CD14-positive monocyte (primary cell): ENCODE measurements at regions not wholly inside any gene's neighbourhood (a gene's known extent, or its start where the extent isn't known, plus 50 kb on each side); places are given as distances from the start of the nearest gene placed in this dataset.

ENCODE experiments used
- DNase-seq, 3 donors: peaks; one replicate each; pipeline ENCODE4 v3.0.0-alpha.2; 2011 to 2022
- H2AFZ ChIP-seq: 2 replicates; pipeline ENCODE4 v1.6.0; 2012; ENCODE audit warnings: mild to moderate bottlenecking, low read depth, low read length, inconsistent platforms; ENCODE audit not compliant: insufficient read depth, poor library complexity, severe bottlenecking
- H3K27ac ChIP-seq, 2 donors: 1 replicate in 1 of 2; 2 replicates in 1 of 2; pipeline ENCODE4 v1.5.1; 2012 to 2013; ENCODE audit warnings: low read length in 2 of 2, control low read depth in 1 of 2, inconsistent platforms in 1 of 2, low read depth in 1 of 2, mild to moderate bottlenecking in 1 of 2
- H3K27me3 ChIP-seq, 2 donors: one replicate each; pipeline versions ENCODE4 v1.6.0 to v1.6.1; 2011 to 2013; ENCODE audit warnings: low read length in 2 of 2; ENCODE audit not compliant: control insufficient read depth in 2 of 2, insufficient read depth in 2 of 2
- H3K36me3 ChIP-seq, 2 donors: replicated peaks in 1 of 2; 1 replicate in 1 of 2; 2 replicates in 1 of 2; pipeline versions ENCODE4 v1.5.1 to v1.6.1; 2012 to 2013; ENCODE audit warnings: low read length in 2 of 2, control low read depth in 1 of 2, inconsistent platforms in 1 of 2, mild to moderate bottlenecking in 1 of 2; ENCODE audit not compliant: insufficient read depth in 2 of 2, control insufficient read depth in 1 of 2
- H3K4me1 ChIP-seq, 2 donors: 1 replicate in 1 of 2; 2 replicates in 1 of 2; pipeline versions ENCODE4 v1.5.1 to v1.6.1; 2012 to 2013; ENCODE audit warnings: low read length in 2 of 2, control low read depth in 1 of 2, inconsistent platforms in 1 of 2, mild to moderate bottlenecking in 1 of 2, moderate library complexity in 1 of 2; ENCODE audit not compliant: insufficient read depth in 2 of 2, control insufficient read depth in 1 of 2
- H3K4me2 ChIP-seq: replicated peaks from 2 replicates; pipeline ENCODE3; 2012; ENCODE audit warnings: low read length, moderate library complexity, mild to moderate bottlenecking; ENCODE audit not compliant: poor library complexity, severe bottlenecking; ENCODE audit errors: extremely low read depth
- H3K4me3 ChIP-seq, 3 experiments: fragments of 200-600 bp in 1 of 3; sonication (generic) in 1 of 3; replicated peaks in 1 of 3; 1 replicate in 2 of 3; 2 replicates in 1 of 3; pipeline ENCODE4 v1.5.1; 2011 to 2013; ENCODE audit warnings: low read length in 3 of 3, mild to moderate bottlenecking in 3 of 3, control low read depth in 2 of 3, low read depth in 2 of 3, inconsistent platforms in 1 of 3, moderate library complexity in 1 of 3
- H3K79me2 ChIP-seq: 2 replicates; pipeline ENCODE4 v1.6.0; 2012; ENCODE audit warnings: mild to moderate bottlenecking, control low read depth, inconsistent platforms, low read length, moderate library complexity; ENCODE audit not compliant: insufficient read depth
- H3K9ac ChIP-seq: 2 replicates; pipeline ENCODE4 v1.6.0; 2017; ENCODE audit warnings: low read length, mild to moderate bottlenecking; ENCODE audit not compliant: insufficient read depth, poor library complexity, severe bottlenecking
- H3K9me3 ChIP-seq, 2 donors: replicated peaks in 1 of 2; 1 replicate in 1 of 2; 2 replicates in 1 of 2; pipeline versions ENCODE4 v1.5.1 to v1.6.1; 2012 to 2013; ENCODE audit warnings: low read length in 2 of 2, control low read depth in 1 of 2; ENCODE audit not compliant: control insufficient read depth in 1 of 2, insufficient read depth in 1 of 2
- H4K20me1 ChIP-seq: 2 replicates; pipeline ENCODE4 v1.6.0; 2012; ENCODE audit warnings: mild to moderate bottlenecking, low read length, control low read depth, moderate library complexity; ENCODE audit not compliant: insufficient read depth
- H3K27ac Mint-ChIP-seq, 7 donors: one replicate each; pipeline ENCODE4 v1.8.0; 2020; ENCODE audit warnings: mild to moderate bottlenecking in 7 of 7, mixed read lengths in 7 of 7, moderate library complexity in 6 of 7, inconsistent platforms in 2 of 7
- H3K27me3 Mint-ChIP-seq, 3 donors: one replicate each; pipeline ENCODE4 v1.8.0; 2021 to 2022; ENCODE audit warnings: low read depth in 3 of 3, mild to moderate bottlenecking in 3 of 3, mixed read lengths in 3 of 3, moderate library complexity in 3 of 3, inconsistent platforms in 1 of 3
- H3K36me3 Mint-ChIP-seq, 2 donors: one replicate each; pipeline ENCODE4 v1.8.0; 2020; ENCODE audit warnings: mixed read lengths in 2 of 2, inconsistent platforms in 1 of 2, mild to moderate bottlenecking in 1 of 2
- H3K4me1 Mint-ChIP-seq: one replicate; pipeline ENCODE4 v1.8.0; 2020; ENCODE audit warnings: mild to moderate bottlenecking, mixed read lengths
- H3K4me3 Mint-ChIP-seq, 2 donors: one replicate each; pipeline ENCODE4 v1.8.0; 2020; ENCODE audit warnings: mild to moderate bottlenecking in 2 of 2, mixed read lengths in 2 of 2, moderate library complexity in 1 of 2
- H3K9me3 Mint-ChIP-seq, 7 donors: one replicate each; pipeline ENCODE4 v1.8.0; 2020 to 2022; ENCODE audit warnings: mixed read lengths in 7 of 7, mild to moderate bottlenecking in 6 of 7, moderate library complexity in 6 of 7, inconsistent platforms in 2 of 7
- CTCF ChIP-seq: fragments of 200-600 bp; IDR thresholded peaks from one replicate; pipeline ENCODE4 v1.8.0; 2022; ENCODE audit warnings: antibody characterized with exemption, mild to moderate bottlenecking
- WGBS: methylation state at CpG from one replicate; pipeline ENCODE4 v1.1.5; 2013; ENCODE audit warnings: missing lambda C conversion rate; ENCODE audit not compliant: insufficient coverage; 5-methylcytosine and 5-hydroxymethylcytosine counted together
- intact Hi-C, 2 donors: fragments of 100-400 bp; cut with micrococcal nuclease; formaldehyde crosslinking; loops; one replicate each; pipeline versions ENCODE4 v1.15.0 to v1.15.1; 2023

GRCh38 chr9:21611891-21612290, 129.8 kb upstream of the IFNE start:
- no peak for DNase-seq
- intact Hi-C loops, result no loop called here
- H3K36me3 ChIP-seq, result no peaks in the 10 kb centered on the region
- no peak for TF ChIP-seq CTCF
- no CpG with 5 or more reads among the region's 1 CpG for WGBS
- no peak overlapping the region for H2AFZ ChIP-seq
- Mint-ChIP-seq H3K27me3 (peaks cover 2 to 5% (median 2%) of the 10 kb centered on the region in 3 donors), H3K36me3 (no peaks in the 10 kb centered on the region), H3K9me3 (no peaks in the 10 kb centered on the region), H3K4me1 (no peaks in the 10 kb centered on the region), H3K4me3 (peak overlapping the region in 1 of 2 donors; percentile 3), H3K27ac (no peak overlapping the region)
- no peaks in the 10 kb centered on the region for H3K79me2 ChIP-seq
- no peak overlapping the region for H3K4me3 ChIP-seq
- no peaks in the 10 kb centered on the region for H4K20me1 ChIP-seq
- H3K27me3 ChIP-seq, result peaks cover 3 to 4% of the 10 kb centered on the region in 2 donors
- no peaks in the 10 kb centered on the region for H3K4me1 ChIP-seq
- H3K4me2 ChIP-seq, result no peak overlapping the region
- no peak overlapping the region for H3K27ac ChIP-seq
- H3K9ac ChIP-seq, result no peak overlapping the region
- H3K9me3 ChIP-seq, result no peaks in the 10 kb centered on the region

- Mint-ChIP-seq H3K27ac (no peak overlapping the region), H3K27me3 (peaks cover 4 to 8% (median 7%) of the 10 kb centered on the region in 3 donors), H3K4me1 (no peaks in the 10 kb centered on the region), H3K4me3 (no peak overlapping the region), H3K36me3 (no peaks in the 10 kb centered on the region), H3K9me3 (no peaks in the 10 kb centered on the region)
- Histone ChIP-seq H3K4me2 (no peak overlapping the region), H3K27ac (no peak overlapping the region), H3K27me3 (peaks cover 3 to 4% of the 10 kb centered on the region in 2 donors), H3K4me3 (no peak overlapping the region), H3K4me1 (no peaks in the 10 kb centered on the region), H4K20me1 (no peaks in the 10 kb centered on the region), H3K36me3 (no peaks in the 10 kb centered on the region), H3K9ac (no peak overlapping the region), H3K79me2 (no peaks in the 10 kb centered on the region), H3K9me3 (no peaks in the 10 kb centered on the region), H2AFZ (no peak overlapping the region)
- no peak for TF ChIP-seq CTCF
- WGBS, result no CpG with 5 or more reads among the region's 1 CpG
- intact Hi-C loops, result no loop called here
- no peak for DNase-seq
Measured at GRCh38 chr9:21615018-21615417, 132.9 kb upstream of the IFNE start.
